HEK293T (cell line): ENCODE measurements at regions not wholly inside any gene's neighbourhood (a gene's known extent, or its start where the extent isn't known, plus 50 kb on each side); places are given as distances from the start of the nearest gene placed in this dataset.

ENCODE experiments used
- BHLHE40 ChIP-seq: fragments of 450-650 bp; IDR thresholded peaks from 2 replicates; pipeline ENCODE4 v1.6.1; 2016; ENCODE audit warnings: mild to moderate bottlenecking, moderate library complexity, borderline replicate concordance
- FOXM1 ChIP-seq: fragments of 450-650 bp; IDR thresholded peaks from 2 replicates; pipeline ENCODE4 v1.6.1; 2017; ENCODE audit warnings: mild to moderate bottlenecking, borderline replicate concordance
- PKNOX1 ChIP-seq: fragments of 450-650 bp; IDR thresholded peaks from 2 replicates; pipeline ENCODE4 v1.6.1; 2016
- SP1 ChIP-seq: fragments of 450-650 bp; IDR thresholded peaks from 2 replicates; pipeline ENCODE4 v1.6.1; 2017
- TARDBP ChIP-seq: fragments of 450-650 bp; IDR thresholded peaks from 2 replicates; pipeline ENCODE4 v1.6.1; 2016

- no peak for TF ChIP-seq BHLHE40
- TF ChIP-seq SP1: no peak
- TF ChIP-seq FOXM1: no peak
- TF ChIP-seq TARDBP: no peak
- TF ChIP-seq PKNOX1: no peak
Measured at GRCh38 chr14:58782011-58782410, 144.2 kb downstream of the DACT1 start.
